Smooth muscle cell (in vitro differentiated cells): ENCODE measurements at regions not wholly inside any gene's neighbourhood (a gene's known extent, or its start where the extent isn't known, plus 50 kb on each side); places are given as distances from the start of the nearest gene placed in this dataset.
"Not testable (repeated sequence)": the region's sequence is repeated elsewhere in the genome, so short reads cannot be mapped to it uniquely, and the experiment has no call there.

Experiments used
- DNase-seq: peaks from one replicate; lab custom pipeline; 2025; ENCODE audit not compliant: unreplicated experiment; lab: John Stamatoyannopoulos, UW
- H2AFZ ChIP-seq: fragments of 200-600 bp; sonication (generic); 2 replicates; pipeline ENCODE4 v1.6.0; 2016; ENCODE audit warnings: antibody characterized with exemption, low read depth, mild to moderate bottlenecking
- H3F3A ChIP-seq: fragments of 200-600 bp; sonication (generic); 2 replicates; pipeline ENCODE4 v1.6.0; 2017; ENCODE audit warnings: antibody characterized with exemption, low read depth
- H3K27ac ChIP-seq: fragments of 200-600 bp; sonication (generic); 2 replicates; pipeline ENCODE4 v1.5.1; 2016; ENCODE audit warnings: low read depth, mild to moderate bottlenecking
- H3K27me3 ChIP-seq: fragments of 200-600 bp; sonication (generic); 2 replicates; pipeline ENCODE4 v1.6.1; 2016; ENCODE audit warnings: low read depth, mild to moderate bottlenecking
- H3K36me3 ChIP-seq: fragments of 200-600 bp; sonication (generic); 2 replicates; pipeline ENCODE4 v1.5.1; 2016; ENCODE audit warnings: low read depth
- H3K4me1 ChIP-seq: fragments of 200-600 bp; sonication (generic); 2 replicates; pipeline ENCODE4 v1.5.1; 2016; ENCODE audit warnings: low read depth
- H3K4me2 ChIP-seq: fragments of 200-600 bp; sonication (generic); 2 replicates; pipeline ENCODE4 v1.6.0; 2016; ENCODE audit warnings: mild to moderate bottlenecking
- H3K4me3 ChIP-seq: fragments of 200-600 bp; sonication (generic); 2 replicates; pipeline ENCODE4 v1.5.1; 2016; ENCODE audit warnings: mild to moderate bottlenecking
- H3K79me2 ChIP-seq: fragments of 200-600 bp; sonication (generic); 2 replicates; pipeline ENCODE4 v1.6.0; 2016; ENCODE audit warnings: low read depth, mild to moderate bottlenecking
- H3K9ac ChIP-seq: fragments of 200-600 bp; sonication (generic); 2 replicates; pipeline ENCODE4 v1.6.0; 2016; ENCODE audit warnings: low read depth
- H3K9me3 ChIP-seq: fragments of 200-600 bp; sonication (generic); replicated peaks from 2 replicates; pipeline ENCODE4 v1.5.1; 2016; ENCODE audit warnings: low read depth
- H4K20me1 ChIP-seq: fragments of 200-600 bp; sonication (generic); 2 replicates; pipeline ENCODE4 v1.6.0; 2016; ENCODE audit warnings: low read depth
- WGBS: methylation state at CpG from one replicate; pipeline ENCODE4 v1.1.7; 2016; ENCODE audit warnings: low lambda C conversion rate; 5-methylcytosine and 5-hydroxymethylcytosine counted together
- TF ChIP-seq, protein P1 (sequence below): fragments of 200-600 bp; sonication (generic); IDR thresholded peaks from 2 replicates; pipeline ENCODE4 v1.5.1; 2017; ENCODE audit warnings: borderline replicate concordance, mild to moderate bottlenecking, antibody characterized with exemption; ENCODE audit not compliant: insufficient read depth, poor library complexity, severe bottlenecking

DNA sequence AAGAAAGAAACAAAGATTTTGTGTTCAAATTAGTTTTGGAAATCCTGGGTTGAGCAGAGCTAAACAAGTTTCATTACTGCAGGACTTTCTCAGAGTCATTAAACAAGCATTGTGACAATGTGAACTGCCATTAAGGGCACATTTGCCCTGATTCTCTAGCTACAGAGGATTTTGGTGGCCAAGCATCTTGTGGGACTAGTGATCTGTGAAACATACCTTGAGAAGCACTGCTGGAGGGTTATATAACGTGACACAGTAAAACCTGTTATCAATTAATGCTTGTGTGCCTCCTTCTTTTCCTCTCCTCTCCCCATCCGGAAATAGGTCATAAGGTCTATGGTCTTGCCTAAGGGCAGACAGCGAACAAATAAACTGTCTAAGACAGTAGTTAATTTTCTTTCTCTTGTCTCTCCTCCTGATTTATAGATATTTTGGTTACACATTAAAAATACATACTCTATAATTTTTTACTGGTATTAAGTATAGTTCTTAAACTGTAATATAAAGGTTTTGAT is 167.3 kb upstream of the NANOGP8 start:
- Histone ChIP-seq H3K9me3 (no peaks in the 10 kb centered on the region), H3K4me2 (no peak overlapping the region), H4K20me1 (no peaks in the 10 kb centered on the region), H3K4me1 (peaks cover 5% of the 10 kb centered on the region), H3K36me3 (no peaks in the 10 kb centered on the region), H3K4me3 (no peak overlapping the region), H3K27me3 (no peaks in the 10 kb centered on the region), H3K27ac (no peak overlapping the region), H3K79me2 (no peaks in the 10 kb centered on the region), H3K9ac (no peak overlapping the region), H3F3A (no peaks in the 10 kb centered on the region), H2AFZ (no peak overlapping the region)
- WGBS: 63% methylated on average over 3 of the region's 3 CpGs
- TF ChIP-seq, protein P1, sequence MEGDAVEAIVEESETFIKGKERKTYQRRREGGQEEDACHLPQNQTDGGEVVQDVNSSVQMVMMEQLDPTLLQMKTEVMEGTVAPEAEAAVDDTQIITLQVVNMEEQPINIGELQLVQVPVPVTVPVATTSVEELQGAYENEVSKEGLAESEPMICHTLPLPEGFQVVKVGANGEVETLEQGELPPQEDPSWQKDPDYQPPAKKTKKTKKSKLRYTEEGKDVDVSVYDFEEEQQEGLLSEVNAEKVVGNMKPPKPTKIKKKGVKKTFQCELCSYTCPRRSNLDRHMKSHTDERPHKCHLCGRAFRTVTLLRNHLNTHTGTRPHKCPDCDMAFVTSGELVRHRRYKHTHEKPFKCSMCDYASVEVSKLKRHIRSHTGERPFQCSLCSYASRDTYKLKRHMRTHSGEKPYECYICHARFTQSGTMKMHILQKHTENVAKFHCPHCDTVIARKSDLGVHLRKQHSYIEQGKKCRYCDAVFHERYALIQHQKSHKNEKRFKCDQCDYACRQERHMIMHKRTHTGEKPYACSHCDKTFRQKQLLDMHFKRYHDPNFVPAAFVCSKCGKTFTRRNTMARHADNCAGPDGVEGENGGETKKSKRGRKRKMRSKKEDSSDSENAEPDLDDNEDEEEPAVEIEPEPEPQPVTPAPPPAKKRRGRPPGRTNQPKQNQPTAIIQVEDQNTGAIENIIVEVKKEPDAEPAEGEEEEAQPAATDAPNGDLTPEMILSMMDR: no peak
- no peak for DNase-seq

DNA sequence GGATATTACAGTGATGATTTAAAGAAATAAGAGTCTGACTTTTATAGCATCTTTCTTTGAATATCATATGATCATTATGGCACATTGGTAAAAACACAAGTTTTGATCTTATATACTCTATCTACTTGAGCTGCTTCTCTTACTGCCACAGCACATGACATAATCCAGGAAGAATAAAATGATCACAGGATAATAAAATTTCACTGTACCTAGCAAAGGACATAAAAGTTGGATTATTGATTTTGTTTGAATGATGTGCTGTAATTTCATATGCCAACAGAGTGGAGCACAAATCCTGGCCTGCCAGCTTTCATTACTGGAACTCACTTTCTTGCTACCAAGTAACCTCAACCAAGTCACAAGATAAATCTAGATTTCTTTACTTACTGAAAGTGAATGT is 162.1 kb upstream of the NANOGP8 start:
- Histone ChIP-seq H3K9me3 (no peaks in the 10 kb centered on the region), H3K36me3 (no peaks in the 10 kb centered on the region), H3K4me1 (peaks cover 11% of the 10 kb centered on the region), H3K79me2 (no peaks in the 10 kb centered on the region), H3K27me3 (no peaks in the 10 kb centered on the region), H3K4me3 (no peak overlapping the region), H3K4me2 (no peak overlapping the region), H4K20me1 (no peaks in the 10 kb centered on the region), H3K9ac (no peak overlapping the region), H3F3A (no peaks in the 10 kb centered on the region), H2AFZ (no peak overlapping the region), H3K27ac (no peak overlapping the region)
- TF ChIP-seq, protein P1: no peak
- no peak for DNase-seq

GRCh38 chr15:35246451-35246850 is 161.4 kb upstream of the NANOGP8 start:
- Histone ChIP-seq H3K79me2 (no peaks in the 10 kb centered on the region), H3K9ac (no peak overlapping the region), H3K4me3 (no peak overlapping the region), H3K4me1 (peaks cover 11% of the 10 kb centered on the region), H3K27ac (no peak overlapping the region), H3K36me3 (no peaks in the 10 kb centered on the region), H4K20me1 (no peaks in the 10 kb centered on the region), H3F3A (no peaks in the 10 kb centered on the region), H3K4me2 (no peak overlapping the region), H3K9me3 (no peaks in the 10 kb centered on the region), H2AFZ (no peak overlapping the region), H3K27me3 (no peaks in the 10 kb centered on the region)
- TF ChIP-seq, protein P1: no peak
- 48% methylated on average over 4 of the region's 4 CpGs for WGBS
- no peak for DNase-seq

DNA sequence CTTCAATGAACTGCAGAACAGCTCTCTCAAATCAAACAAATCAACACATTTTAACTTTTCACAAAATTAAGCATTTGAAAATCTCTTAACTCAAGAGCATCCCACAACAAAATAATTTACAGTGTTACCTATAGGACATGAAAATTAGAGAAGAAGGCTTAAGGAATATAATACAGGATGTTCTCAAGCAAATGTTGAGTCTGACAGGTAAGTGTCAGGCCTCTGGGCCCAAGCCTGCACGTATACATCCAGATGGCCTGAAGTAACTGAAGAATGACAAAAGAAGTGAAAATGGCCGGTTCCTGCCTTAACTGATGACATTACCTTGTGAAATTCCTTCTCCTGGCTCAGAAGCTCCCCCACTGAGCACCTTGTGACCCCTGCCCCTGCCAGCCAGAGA is 160.6 kb upstream of the NANOGP8 start:
- H3F3A ChIP-seq, H4K20me1 ChIP-seq, H3K9me3 ChIP-seq, H3K27ac ChIP-seq, H3K79me2 ChIP-seq, H3K9ac ChIP-seq, H3K4me3 ChIP-seq, H3K36me3 ChIP-seq, H3K27me3 ChIP-seq, H2AFZ ChIP-seq, H3K4me2 ChIP-seq, DNase-seq: not testable (repeated sequence)
- WGBS: 52% methylated on average over 2 of the region's 2 CpGs
- peaks cover 11% of the 10 kb centered on the region for H3K4me1 ChIP-seq
